Esophagus squamous epithelium (tissue), 4 donors: ENCODE measurements at regions not wholly inside any gene's neighbourhood (a gene's known extent, or its start where the extent isn't known, plus 50 kb on each side); places are given as distances from the start of the nearest gene placed in this dataset.

Experiments used
- CTCF ChIP-seq, 6 experiments: fragments of 450-650 bp in 4 of 6; fragments of 200-600 bp in 2 of 6; sonication (generic) in 2 of 6; IDR thresholded peaks; one replicate each; pipeline ENCODE4 v1.5.1; 2016 to 2019; ENCODE audit warnings: antibody characterized with exemption in 6 of 6, mild to moderate bottlenecking in 4 of 6, moderate library complexity in 4 of 6
- POLR2A ChIP-seq, 4 donors: fragments of 450-650 bp; IDR thresholded peaks; one replicate each; pipeline ENCODE4 v1.6.1; 2017; ENCODE audit warnings: antibody characterized with exemption in 4 of 4, mild to moderate bottlenecking in 4 of 4, moderate library complexity in 3 of 4

- no peak for TF ChIP-seq CTCF (IDR thresholded peaks at IDR 0.05)
- TF ChIP-seq POLR2A (IDR thresholded peaks at IDR 0.05) = no peak
These were observed 858.5 kb upstream of the PIK3C3 start for GRCh38 chr18:41096504-41096903.
